Activated CD4-positive, alpha-beta T cell treated with anti-CD3 and anti-CD28 coated beads, Interleukin-2, Interleukin-4, amounts not matched to agents 100 ng/mL and 50 ng/mL, durations not matched to agents 16 hours and 8 hours (primary cell): ENCODE measurements at regions not wholly inside any gene's neighbourhood (a gene's known extent, or its start where the extent isn't known, plus 50 kb on each side); places are given as distances from the start of the nearest gene placed in this dataset.

Source experiments
- DNase-seq: peaks from one replicate; pipeline ENCODE4 v3.0.0-alpha.2; 2020; ENCODE audit warnings: low spot score

GRCh38 chr5:164713682-164714081 lies 1208.3 kb downstream of the MAT2B start:
- no peak for DNase-seq

GRCh38 chr5:164721116-164721515 lies 1215.7 kb downstream of the MAT2B start:
- no peak for DNase-seq

GRCh38 chr5:164721656-164722055 lies 1216.2 kb downstream of the MAT2B start:
- no peak for DNase-seq

GRCh38 chr5:164722702-164723101 lies 1217.3 kb downstream of the MAT2B start:
- no peak for DNase-seq

GRCh38 chr5:164727012-164727411 lies 1221.6 kb downstream of the MAT2B start:
- DNase-seq: no peak

DNA sequence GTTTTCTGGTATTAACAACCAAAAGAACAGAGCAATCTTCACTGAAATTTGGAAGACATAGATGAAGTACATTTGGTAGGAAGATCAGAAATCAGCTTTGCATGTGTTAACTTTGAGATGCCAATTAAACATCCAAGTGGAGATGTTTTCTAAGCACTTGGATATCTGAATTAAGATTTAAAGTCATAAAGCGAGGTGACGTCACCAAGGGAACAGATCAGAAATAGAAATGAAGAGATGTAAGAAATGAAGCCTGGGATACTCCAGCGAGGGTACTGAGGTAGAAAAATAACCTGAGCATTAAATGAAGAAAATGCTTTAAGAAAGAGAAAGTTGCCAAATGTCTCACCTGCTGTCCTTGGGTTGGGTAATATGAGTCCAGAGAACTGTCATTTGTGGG lies 1223.3 kb downstream of the MAT2B start:
- no peak for DNase-seq

GRCh38 chr5:164735334-164735733 lies 1229.9 kb downstream of the MAT2B start:
- DNase-seq: no peak

- no peak for DNase-seq
Measured at GRCh38 chr5:164741376-164741775, 1236.0 kb downstream of the MAT2B start.

- no peak for DNase-seq
Measured at GRCh38 chr5:164742025-164742424, 1236.6 kb downstream of the MAT2B start.

DNA sequence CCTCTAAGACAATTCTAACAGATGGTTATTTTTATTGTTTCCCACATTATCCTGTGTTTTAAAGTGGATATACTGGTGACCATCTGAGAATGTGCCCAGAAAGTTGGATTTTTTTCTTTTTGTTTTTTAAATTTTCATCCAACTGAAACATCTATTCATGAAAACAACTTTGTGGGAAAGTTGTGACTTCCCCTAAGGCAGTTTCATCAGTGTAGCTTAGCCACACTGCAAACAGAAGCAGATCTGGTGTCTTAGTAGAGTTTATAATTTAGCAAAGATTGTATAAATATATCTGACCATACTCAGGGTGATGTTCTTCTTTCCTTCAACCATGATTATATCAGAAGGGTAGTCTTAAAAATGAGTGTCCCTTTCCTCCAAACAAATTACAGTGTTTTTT lies 1241.3 kb downstream of the MAT2B start:
- DNase-seq: no peak

GRCh38 chr5:164747371-164747770 lies 1242.0 kb downstream of the MAT2B start:
- no peak for DNase-seq

DNA sequence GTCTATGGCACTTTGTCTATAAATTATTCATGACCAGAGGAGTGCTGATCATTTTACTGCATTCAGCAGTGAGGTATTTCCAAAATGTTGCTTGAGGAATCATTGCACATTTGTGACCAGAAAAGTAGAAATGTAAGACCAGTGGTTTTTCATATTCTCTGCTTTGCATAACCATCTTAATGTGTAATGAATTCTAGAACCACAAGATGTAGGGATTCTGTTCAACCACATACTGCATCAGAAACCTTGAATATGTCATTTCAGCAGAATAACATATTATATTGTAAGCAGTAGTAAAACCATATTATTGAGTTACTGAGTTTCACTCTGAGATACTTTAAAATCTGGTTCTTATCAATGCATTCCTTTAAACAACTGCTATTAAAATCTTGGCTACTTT lies 1243.4 kb downstream of the MAT2B start:
- no peak for DNase-seq

GRCh38 chr5:164753434-164753833 lies 1248.0 kb downstream of the MAT2B start:
- no peak for DNase-seq

- DNase-seq: no peak
Measured at GRCh38 chr5:164763206-164763605, 1257.8 kb downstream of the MAT2B start.

DNA sequence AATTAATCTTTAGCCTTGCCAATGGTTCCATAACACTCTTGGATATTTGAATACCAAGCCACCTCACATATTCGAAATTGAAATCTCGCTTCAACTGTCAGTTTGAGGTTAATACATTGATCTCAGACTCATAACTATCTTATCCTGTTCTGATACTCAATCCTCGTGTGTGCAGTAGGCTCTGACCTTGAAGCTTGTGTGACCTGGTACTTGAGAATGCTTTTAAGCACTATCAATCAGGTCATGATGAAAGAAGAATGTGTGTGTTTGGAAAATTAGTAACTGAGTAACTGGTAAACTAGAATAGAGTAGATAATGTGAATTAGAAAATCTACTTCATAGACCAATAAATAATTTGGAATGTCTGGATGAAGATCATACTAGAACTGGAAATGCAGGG lies 1266.7 kb downstream of the MAT2B start:
- no peak for DNase-seq

DNA sequence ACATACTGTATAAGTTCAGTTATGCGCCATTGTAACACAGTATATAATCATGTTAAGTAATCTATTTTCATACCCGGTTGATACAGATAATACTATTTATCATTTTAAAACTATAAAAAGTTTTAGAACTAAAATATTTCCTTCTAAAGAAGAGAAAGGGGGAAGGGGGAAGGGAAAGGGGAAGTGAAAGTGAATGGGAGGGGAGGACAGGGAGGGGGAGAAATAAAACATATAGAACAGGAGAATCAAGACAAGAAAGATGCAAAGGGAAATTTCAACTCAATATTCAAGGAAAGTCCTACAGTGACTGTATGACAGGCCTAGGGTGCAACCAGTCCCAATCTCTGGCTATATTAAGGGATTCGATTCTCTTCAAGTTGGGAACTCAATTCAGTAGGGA lies 1278.8 kb downstream of the MAT2B start:
- DNase-seq: no peak

GRCh38 chr5:164798110-164798509 lies 1292.7 kb downstream of the MAT2B start:
- DNase-seq: no peak

- DNase-seq: no peak
Measured at GRCh38 chr5:164799391-164799790, 1294.0 kb downstream of the MAT2B start.

- no peak for DNase-seq
Measured at GRCh38 chr5:164801910-164802309, 1296.5 kb downstream of the MAT2B start.

- DNase-seq: no peak
Measured at GRCh38 chr5:164809821-164810220, 1304.4 kb downstream of the MAT2B start.

- no peak for DNase-seq
Measured at GRCh38 chr5:164818445-164818844, 1313.0 kb downstream of the MAT2B start.

DNA sequence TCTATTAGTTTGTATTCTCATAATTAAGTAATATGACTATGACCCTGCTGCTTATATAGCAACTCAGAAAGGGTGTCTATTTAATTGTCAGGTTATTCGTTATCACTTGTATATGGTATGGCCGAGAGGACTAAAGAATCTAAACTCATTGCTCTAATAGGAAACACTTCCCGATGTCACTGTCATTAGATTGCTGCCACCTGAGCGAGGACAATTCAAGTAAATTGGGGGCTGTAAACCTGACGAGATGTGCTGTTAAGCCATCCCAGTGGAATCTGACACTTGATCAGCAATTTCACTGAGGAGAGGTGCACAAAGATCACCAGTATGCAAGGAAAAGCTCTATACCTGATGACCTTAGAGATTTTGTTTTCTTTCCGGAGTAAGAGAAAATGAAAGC lies 1319.3 kb downstream of the MAT2B start:
- DNase-seq: no peak

- DNase-seq: no peak
Measured at GRCh38 chr5:164832516-164832915, 1327.1 kb downstream of the MAT2B start.

- DNase-seq: no peak
Measured at GRCh38 chr5:164844348-164844747, 1338.9 kb downstream of the MAT2B start.

DNA sequence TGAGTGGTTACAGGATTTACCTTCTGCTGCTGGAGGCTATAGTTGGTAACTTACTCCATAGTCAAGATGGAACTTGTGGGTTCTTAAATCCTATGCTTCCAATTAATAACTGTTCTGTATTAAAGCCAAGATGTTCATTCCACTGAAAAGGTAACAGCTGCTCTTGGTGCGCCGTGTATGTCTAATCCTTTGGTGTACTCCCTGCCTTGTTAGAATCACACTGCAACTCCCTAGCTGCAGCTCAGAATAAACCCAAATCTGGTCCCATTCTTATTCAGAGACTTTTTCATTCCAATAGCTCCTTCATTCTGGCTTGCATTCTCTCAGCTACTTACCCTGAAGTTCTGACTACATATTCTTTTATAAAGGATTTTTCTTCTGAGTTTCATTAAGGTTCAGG lies 1355.5 kb downstream of the MAT2B start:
- no peak for DNase-seq
